GM12878 (cell line): ENCODE measurements at regions not wholly inside any gene's neighbourhood (a gene's known extent, or its start where the extent isn't known, plus 50 kb on each side); places are given as distances from the start of the nearest gene placed in this dataset.

Source experiments
- EZH2 ChIP-seq: IDR thresholded peaks from 2 replicates; pipeline ENCODE4 v1.6.1; 2012; ENCODE audit warnings: low read depth, mild to moderate bottlenecking, control low read depth, inconsistent platforms, low read length, borderline replicate concordance; ENCODE audit not compliant: control insufficient read depth
- FOXK2 ChIP-seq: fragments of 450-650 bp; IDR thresholded peaks from 2 replicates; pipeline ENCODE4 v1.6.1; 2017; ENCODE audit warnings: mild to moderate bottlenecking, moderate library complexity
- FOXM1 ChIP-seq: IDR thresholded peaks from 2 replicates; pipeline ENCODE4 v1.6.1; 2012; ENCODE audit warnings: low read depth, mild to moderate bottlenecking, inconsistent platforms, low read length, moderate library complexity
- MXI1 ChIP-seq: fragments of 150-350 bp; IDR thresholded peaks from 2 replicates; pipeline ENCODE4 v1.6.1; 2011; ENCODE audit warnings: low read depth, mild to moderate bottlenecking, inconsistent platforms, low read length, improper control_type of control experiment
- POLR2A ChIP-seq: IDR thresholded peaks from 2 replicates; pipeline ENCODE4 v1.6.1; 2011; ENCODE audit warnings: low read depth, mild to moderate bottlenecking, low read length
- POLR2AphosphoS5 ChIP-seq: IDR thresholded peaks from 2 replicates; pipeline ENCODE4 v1.6.1; 2011; ENCODE audit warnings: mild to moderate bottlenecking, low read length, inconsistent platforms
- RCOR1 ChIP-seq: conservative IDR thresholded peaks from 2 replicates; pipeline ENCODE4 v1.6.1; 2012; ENCODE audit warnings: low read depth, low read length, improper control_type of control experiment
- SMC3 ChIP-seq: IDR thresholded peaks from 2 replicates; pipeline ENCODE4 v1.6.1; 2011; ENCODE audit warnings: low read length, improper control_type of control experiment, borderline replicate concordance
- SP1 ChIP-seq: IDR thresholded peaks from one replicate; pipeline ENCODE4 v1.6.1; 2011; ENCODE audit warnings: low read depth, low read length
- STAT3 ChIP-seq: IDR thresholded peaks from 2 replicates; pipeline ENCODE4 v1.6.1; 2011; ENCODE audit warnings: low read depth, low read length, improper control_type of control experiment
- TBL1XR1 ChIP-seq: IDR thresholded peaks from 2 replicates; pipeline ENCODE4 v1.6.1; 2012; ENCODE audit warnings: low read depth, low read length, improper control_type of control experiment
- TF ChIP-seq, protein P1 (sequence below), 3 experiments: IDR thresholded peaks in 2 of 3; conservative IDR thresholded peaks in 1 of 3; 2 replicates each; pipeline ENCODE4 v1.5.1; 2011; ENCODE audit warnings: low read depth in 3 of 3, low read length in 3 of 3, mild to moderate bottlenecking in 3 of 3, control low read depth in 2 of 3, moderate library complexity in 2 of 3, inconsistent platforms in 1 of 3, mixed read lengths in 1 of 3; ENCODE audit not compliant: control insufficient read depth in 2 of 3, insufficient read depth in 1 of 3; ENCODE audit errors: extremely low read depth in 1 of 3
- TF ChIP-seq, protein P2 (sequence below): IDR thresholded peaks from 2 replicates; pipeline ENCODE4 v1.6.1; 2011; ENCODE audit warnings: mild to moderate bottlenecking, low read depth, low read length, moderate library complexity; ENCODE audit not compliant: insufficient replicate concordance

DNA sequence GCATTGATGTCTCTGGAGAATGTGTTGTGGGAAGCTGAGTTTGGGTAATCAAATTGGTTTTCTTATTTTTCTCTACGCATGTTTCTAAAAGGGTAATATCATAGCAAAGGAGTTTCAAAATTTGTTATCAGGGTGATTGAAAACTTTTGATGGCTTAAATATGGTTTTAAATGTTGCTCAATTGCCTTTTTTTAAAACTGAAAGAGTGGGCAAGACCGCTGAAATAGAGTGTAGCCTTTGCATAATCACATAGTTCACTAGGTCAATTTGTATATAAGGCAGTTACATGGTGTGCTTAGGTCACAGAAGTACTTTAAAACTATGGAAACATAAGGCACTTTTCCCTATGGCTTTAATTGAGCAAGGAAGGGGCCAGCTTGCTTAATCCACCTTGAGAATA is 167.4 kb downstream of the SNAPC1 start:
- TF ChIP-seq FOXM1 (no peak), SP1 (no peak), STAT3 (no peak), RCOR1 (no peak), POLR2A (no peak), MXI1 (no peak), EZH2 (no peak), TBL1XR1 (no peak), FOXK2 (no peak), POLR2AphosphoS5 (no peak), SMC3 (no peak)
- TF ChIP-seq, protein P1, sequence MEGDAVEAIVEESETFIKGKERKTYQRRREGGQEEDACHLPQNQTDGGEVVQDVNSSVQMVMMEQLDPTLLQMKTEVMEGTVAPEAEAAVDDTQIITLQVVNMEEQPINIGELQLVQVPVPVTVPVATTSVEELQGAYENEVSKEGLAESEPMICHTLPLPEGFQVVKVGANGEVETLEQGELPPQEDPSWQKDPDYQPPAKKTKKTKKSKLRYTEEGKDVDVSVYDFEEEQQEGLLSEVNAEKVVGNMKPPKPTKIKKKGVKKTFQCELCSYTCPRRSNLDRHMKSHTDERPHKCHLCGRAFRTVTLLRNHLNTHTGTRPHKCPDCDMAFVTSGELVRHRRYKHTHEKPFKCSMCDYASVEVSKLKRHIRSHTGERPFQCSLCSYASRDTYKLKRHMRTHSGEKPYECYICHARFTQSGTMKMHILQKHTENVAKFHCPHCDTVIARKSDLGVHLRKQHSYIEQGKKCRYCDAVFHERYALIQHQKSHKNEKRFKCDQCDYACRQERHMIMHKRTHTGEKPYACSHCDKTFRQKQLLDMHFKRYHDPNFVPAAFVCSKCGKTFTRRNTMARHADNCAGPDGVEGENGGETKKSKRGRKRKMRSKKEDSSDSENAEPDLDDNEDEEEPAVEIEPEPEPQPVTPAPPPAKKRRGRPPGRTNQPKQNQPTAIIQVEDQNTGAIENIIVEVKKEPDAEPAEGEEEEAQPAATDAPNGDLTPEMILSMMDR (IDR thresholded peaks at IDR 0.05 in 2 of 3, conservative IDR thresholded peaks at IDR 0.05 in 1 of 3; ENCODE audit: control insufficient read depth in 2 of 3, extremely low read depth in 1 of 3, insufficient read depth in 1 of 3, low read depth in 3 of 3, low read length in 3 of 3) = no peak
- TF ChIP-seq, protein P2, sequence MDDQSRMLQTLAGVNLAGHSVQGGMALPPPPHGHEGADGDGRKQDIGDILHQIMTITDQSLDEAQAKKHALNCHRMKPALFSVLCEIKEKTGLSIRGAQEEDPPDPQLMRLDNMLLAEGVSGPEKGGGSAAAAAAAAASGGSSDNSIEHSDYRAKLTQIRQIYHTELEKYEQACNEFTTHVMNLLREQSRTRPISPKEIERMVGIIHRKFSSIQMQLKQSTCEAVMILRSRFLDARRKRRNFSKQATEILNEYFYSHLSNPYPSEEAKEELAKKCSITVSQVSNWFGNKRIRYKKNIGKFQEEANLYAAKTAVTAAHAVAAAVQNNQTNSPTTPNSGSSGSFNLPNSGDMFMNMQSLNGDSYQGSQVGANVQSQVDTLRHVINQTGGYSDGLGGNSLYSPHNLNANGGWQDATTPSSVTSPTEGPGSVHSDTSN = no peak
